ENCODE measurements at regions not wholly inside any gene's neighbourhood (a gene's known extent, or its start where the extent isn't known, plus 50 kb on each side); places are given as distances from the start of the nearest gene placed in this dataset.

DNA sequence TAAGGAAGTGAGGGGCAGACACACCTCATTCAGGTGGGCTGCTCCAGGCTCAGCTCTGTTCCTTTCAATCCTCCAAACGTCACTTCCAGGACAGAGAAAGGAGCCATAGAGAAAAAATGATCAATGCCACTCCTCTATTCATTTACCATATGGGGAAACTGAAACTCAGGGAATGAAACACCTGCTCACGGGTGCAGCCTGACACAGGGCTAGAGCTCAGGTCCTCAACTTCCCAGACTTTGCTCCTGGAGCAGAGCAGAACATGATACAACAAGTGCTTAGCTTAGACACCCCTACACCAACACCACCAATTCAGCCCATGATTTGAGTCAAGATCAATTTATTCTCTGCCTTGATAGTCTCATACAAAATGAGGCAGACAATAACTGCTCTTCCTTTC is 58.5 kb upstream of the LPP start:
- ChIA-PET SMC1A (ENCODE audit: uncharacterized antibody, unreplicated experiment) (interaction anchor here (0.6 to 1.3 kb wide), 2 partner anchors 77 to 211 kb away, joined by 3 read pairs; no protein-coding TSS in a partner anchor), POLR2A (no interaction called here), RAD21 (ENCODE audit: unreplicated experiment) (no interaction called here), CTCF (no interaction called here)
- no peaks in the 10 kb centered on the region for H3K9me3 ChIP-seq (replicated peaks; ENCODE audit: control insufficient read depth, insufficient read depth, low read length)
- H3K9ac ChIP-seq (ENCODE audit: control insufficient read depth, insufficient read depth, low read length), result no peak overlapping the region
- H3K36me3 ChIP-seq (ENCODE audit: control insufficient read depth in 2 of 2, insufficient read depth in 2 of 2, low read length in 1 of 2), result no peaks in the 10 kb centered on the region
- peaks cover 0 to 8% of the 10 kb centered on the region in 2 experiments for H3K27me3 ChIP-seq (replicated peaks in 1 of 2; ENCODE audit: control insufficient read depth in 2 of 2, insufficient read depth in 2 of 2, low read length in 1 of 2)
- no peak overlapping the region for H3K4me2 ChIP-seq (ENCODE audit: control insufficient read depth, insufficient read depth)
- 17% methylated on average over 2 of the region's 2 CpGs for WGBS (ENCODE audit: insufficient coverage, insufficient replicate concordance, low lambda C conversion rate, missing lambda C conversion rate)
- H4K20me1 ChIP-seq (ENCODE audit: control insufficient read depth, insufficient read depth), result no peaks in the 10 kb centered on the region
- no peaks in the 10 kb centered on the region for H3K79me2 ChIP-seq (ENCODE audit: control insufficient read depth, insufficient read depth, low read length)
- H3K4me1 ChIP-seq (ENCODE audit: control insufficient read depth, insufficient read depth, low read length), result no peaks in the 10 kb centered on the region
- intact Hi-C loops (cut with micrococcal nuclease; ENCODE audit: unreplicated experiment), result no loop called here
- no peak overlapping the region for H3K27ac ChIP-seq (ENCODE audit: control insufficient read depth, insufficient read depth)
- BruUV-seq (replicated peaks), result no TSS peak
- H3K4me3 ChIP-seq, result no peak overlapping the region
- ATAC-seq, result no peak
- no peak for FAIRE-seq
- no peak for DNase-seq (ENCODE audit: low read depth, low spot score)
- in situ Hi-C loops (cut with MboI), result no loop called here
- H2AFZ ChIP-seq (ENCODE audit: control insufficient read depth, low read depth, low read length), result no peak overlapping the region
- TF ChIP-seq E2F8 (IDR thresholded peaks at IDR 0.05; ENCODE audit: low read depth, partially characterized antibody), result no peak
- no peak for TF ChIP-seq BRCA1 (IDR thresholded peaks at IDR 0.05; ENCODE audit: low read depth, low read length)
- no peak for TF ChIP-seq SP1 (IDR thresholded peaks at IDR 0.05; ENCODE audit: low read depth, low read length)
- no peak for TF ChIP-seq NR2C2 (IDR thresholded peaks at IDR 0.05; ENCODE audit: borderline replicate concordance, control insufficient read depth, insufficient read length, low read depth)
- TF ChIP-seq ZBED1 (IDR thresholded peaks at IDR 0.05; ENCODE audit: borderline replicate concordance), result no peak
- TF ChIP-seq, protein P1, sequence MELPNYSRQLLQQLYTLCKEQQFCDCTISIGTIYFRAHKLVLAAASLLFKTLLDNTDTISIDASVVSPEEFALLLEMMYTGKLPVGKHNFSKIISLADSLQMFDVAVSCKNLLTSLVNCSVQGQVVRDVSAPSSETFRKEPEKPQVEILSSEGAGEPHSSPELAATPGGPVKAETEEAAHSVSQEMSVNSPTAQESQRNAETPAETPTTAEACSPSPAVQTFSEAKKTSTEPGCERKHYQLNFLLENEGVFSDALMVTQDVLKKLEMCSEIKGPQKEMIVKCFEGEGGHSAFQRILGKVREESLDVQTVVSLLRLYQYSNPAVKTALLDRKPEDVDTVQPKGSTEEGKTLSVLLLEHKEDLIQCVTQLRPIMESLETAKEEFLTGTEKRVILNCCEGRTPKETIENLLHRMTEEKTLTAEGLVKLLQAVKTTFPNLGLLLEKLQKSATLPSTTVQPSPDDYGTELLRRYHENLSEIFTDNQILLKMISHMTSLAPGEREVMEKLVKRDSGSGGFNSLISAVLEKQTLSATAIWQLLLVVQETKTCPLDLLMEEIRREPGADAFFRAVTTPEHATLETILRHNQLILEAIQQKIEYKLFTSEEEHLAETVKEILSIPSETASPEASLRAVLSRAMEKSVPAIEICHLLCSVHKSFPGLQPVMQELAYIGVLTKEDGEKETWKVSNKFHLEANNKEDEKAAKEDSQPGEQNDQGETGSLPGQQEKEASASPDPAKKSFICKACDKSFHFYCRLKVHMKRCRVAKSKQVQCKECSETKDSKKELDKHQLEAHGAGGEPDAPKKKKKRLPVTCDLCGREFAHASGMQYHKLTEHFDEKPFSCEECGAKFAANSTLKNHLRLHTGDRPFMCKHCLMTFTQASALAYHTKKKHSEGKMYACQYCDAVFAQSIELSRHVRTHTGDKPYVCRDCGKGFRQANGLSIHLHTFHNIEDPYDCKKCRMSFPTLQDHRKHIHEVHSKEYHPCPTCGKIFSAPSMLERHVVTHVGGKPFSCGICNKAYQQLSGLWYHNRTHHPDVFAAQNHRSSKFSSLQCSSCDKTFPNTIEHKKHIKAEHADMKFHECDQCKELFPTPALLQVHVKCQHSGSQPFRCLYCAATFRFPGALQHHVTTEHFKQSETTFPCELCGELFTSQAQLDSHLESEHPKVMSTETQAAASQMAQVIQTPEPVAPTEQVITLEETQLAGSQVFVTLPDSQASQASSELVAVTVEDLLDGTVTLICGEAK (IDR thresholded peaks at IDR 0.05; ENCODE audit: borderline replicate concordance), result no peak
- TF ChIP-seq HDAC2 (IDR thresholded peaks at IDR 0.05), result no peak
- TF ChIP-seq ZZZ3 (IDR thresholded peaks at IDR 0.05; ENCODE audit: control insufficient read depth, insufficient read length, low read depth), result no peak
- TF ChIP-seq SMAD1 (IDR thresholded peaks at IDR 0.05; ENCODE audit: low read depth, partially characterized antibody), result no peak
- no peak for TF ChIP-seq ZNF217 (IDR thresholded peaks at IDR 0.05)
- TF ChIP-seq PAX5 (IDR thresholded peaks at IDR 0.05; ENCODE audit: borderline replicate concordance, low read depth, low read length), result no peak
- no peak for TF ChIP-seq EZH2 (IDR thresholded peaks at IDR 0.05; ENCODE audit: borderline replicate concordance, control insufficient read depth, low read depth, low read length)
- TF ChIP-seq, protein P2, sequence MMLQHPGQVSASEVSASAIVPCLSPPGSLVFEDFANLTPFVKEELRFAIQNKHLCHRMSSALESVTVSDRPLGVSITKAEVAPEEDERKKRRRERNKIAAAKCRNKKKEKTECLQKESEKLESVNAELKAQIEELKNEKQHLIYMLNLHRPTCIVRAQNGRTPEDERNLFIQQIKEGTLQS (IDR thresholded peaks at IDR 0.05; ENCODE audit: borderline replicate concordance, extremely low read depth, low read depth, low read length), result no peak
- no peak for TF ChIP-seq BACH1 (IDR thresholded peaks at IDR 0.05; ENCODE audit: borderline replicate concordance)
- no peak for TF ChIP-seq POU2F2 (IDR thresholded peaks at IDR 0.05; ENCODE audit: borderline replicate concordance, low read depth, low read length)
- no peak for TF ChIP-seq ZNF274 (IDR thresholded peaks at IDR 0.05; ENCODE audit: insufficient read depth, insufficient read length)
- TF ChIP-seq ZNF24 (IDR thresholded peaks at IDR 0.05), result no peak
